NCI-H128 (cell line): ENCODE measurements at regions not wholly inside any gene's neighbourhood (a gene's known extent, or its start where the extent isn't known, plus 50 kb on each side); places are given as distances from the start of the nearest gene placed in this dataset.

Experiments
- DNase-seq: peaks from one replicate; lab custom pipeline; 2025; ENCODE audit not compliant: unreplicated experiment; lab: John Stamatoyannopoulos, UW

DNA sequence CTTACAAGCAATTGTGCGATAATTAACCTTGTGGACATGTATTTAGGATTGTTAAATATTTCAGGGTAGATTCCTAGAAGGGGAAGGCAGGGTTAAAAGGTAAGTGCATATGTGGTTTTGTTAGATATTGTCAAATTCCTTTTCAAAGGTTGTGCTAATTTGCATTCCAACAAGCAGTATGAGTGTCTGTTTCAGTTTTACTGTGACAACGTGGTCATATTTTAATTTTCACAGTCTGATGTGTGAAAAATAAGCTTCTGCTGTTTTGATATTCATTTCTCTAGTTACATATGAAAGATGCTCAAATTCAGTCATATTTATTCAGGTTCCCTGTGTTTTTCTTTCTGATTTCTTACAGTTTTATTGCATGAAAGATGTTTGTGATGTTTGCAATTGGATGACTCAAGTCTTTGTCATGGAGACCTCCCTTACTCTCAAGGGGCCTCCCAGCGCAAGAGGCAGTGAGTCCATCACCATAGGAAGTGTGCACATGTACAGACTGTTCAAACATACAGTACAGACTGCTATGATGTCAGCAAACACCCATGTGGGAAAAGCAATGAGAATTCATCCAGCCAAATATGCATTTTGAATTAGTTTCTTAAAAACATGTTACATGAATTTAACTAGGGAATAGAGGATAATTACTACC, 310.8 kb downstream of the GALR1 start:
- no peak for DNase-seq

GRCh38 chr18:77566604-77567003, 317.0 kb downstream of the GALR1 start:
- no peak for DNase-seq

DNA sequence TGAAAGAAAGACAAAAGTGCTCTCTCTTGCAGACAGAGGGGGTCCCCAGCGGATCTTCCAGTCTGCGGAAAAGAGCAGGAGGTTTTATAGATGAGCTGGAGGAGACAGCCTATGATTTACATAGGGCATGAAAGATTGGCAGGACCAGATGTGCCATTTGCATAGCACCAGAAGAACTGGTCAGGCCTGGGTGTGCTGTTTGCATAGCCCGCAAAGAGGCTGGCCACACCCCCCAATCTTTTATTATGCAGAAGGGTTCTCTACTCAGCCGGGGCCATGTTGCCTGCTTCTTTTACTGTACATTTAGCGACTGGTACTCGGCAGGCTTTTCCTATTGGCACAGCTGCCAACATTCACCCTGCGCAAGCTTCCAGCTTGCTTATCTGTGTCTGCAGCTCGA, 317.6 kb downstream of the GALR1 start:
- no peak for DNase-seq

GRCh38 chr18:77571743-77572142, 322.1 kb downstream of the GALR1 start:
- no peak for DNase-seq

DNA sequence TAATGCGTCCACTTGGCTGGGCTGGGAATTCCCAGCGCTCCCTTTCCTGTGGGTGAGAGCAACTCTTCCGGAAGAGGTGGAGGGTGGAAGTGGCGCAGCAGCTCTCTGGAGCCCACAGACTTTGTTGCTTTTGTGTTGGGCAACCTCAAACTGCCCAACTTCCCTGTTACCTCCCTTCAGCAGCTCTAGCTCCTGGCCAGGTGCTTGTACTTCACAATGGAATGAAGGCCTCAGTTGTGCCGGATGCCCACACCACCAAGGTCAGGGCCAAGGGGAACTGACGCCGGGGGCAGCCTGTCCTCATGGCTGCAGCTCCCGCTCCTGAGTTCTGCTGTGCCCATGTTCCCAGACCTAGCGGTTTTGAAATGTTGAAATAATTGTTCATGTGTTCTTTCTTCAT, 322.9 kb downstream of the GALR1 start:
- no peak for DNase-seq

DNA sequence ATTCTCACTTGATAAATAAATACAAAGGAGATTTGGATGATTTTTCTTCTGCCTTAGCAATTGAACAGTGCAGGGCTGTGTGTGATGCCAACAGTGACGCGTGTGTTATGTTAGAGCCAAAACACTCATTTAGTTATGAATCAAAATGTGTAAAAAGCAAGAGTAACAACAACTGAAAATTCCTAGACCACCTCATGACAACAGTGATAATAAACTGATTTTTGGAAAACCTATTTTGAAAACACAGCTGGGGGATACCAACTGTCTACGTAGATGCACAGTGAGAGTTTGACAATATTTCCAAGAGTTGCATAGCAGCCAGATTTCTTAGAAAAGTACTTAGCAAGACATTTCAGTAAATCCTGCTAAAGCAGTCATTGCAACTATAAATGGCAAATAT, 323.9 kb downstream of the GALR1 start:
- DNase-seq: no peak

DNA sequence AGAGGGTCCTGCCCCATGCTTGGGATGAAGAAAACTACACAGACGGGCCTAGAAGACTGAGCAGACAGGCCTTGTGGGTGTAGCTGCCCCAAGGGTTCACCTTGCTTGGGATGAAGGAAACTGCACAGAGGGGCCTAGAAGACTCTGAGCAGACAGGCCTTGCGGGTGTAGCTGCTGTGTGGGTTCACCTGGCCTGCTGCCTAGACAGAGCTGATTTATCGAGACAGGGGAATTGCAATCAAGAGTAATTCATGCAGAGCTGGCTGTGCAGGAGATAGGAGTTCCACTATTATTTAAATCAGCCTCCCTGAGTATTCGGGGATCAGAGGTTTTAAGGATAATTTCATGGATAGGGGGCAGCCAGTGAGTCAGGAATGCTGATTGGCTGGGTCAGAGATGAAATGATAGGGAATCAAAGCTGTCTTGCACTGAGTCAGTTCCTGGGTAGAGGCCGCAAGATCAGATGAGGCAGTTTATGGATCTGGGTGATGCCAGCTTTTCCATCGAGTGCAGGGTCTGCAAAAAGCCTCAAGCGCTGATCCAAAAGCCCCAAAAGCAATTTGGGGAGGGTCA, 341.4 kb downstream of the GALR1 start:
- DNase-seq: no peak

- no peak for DNase-seq
Measured at GRCh38 chr18:77597726-77598125, 348.1 kb downstream of the GALR1 start.

GRCh38 chr18:77600674-77601073, 351.0 kb downstream of the GALR1 start:
- DNase-seq: no peak

GRCh38 chr18:77601567-77601966, 351.9 kb downstream of the GALR1 start:
- DNase-seq: no peak

DNA sequence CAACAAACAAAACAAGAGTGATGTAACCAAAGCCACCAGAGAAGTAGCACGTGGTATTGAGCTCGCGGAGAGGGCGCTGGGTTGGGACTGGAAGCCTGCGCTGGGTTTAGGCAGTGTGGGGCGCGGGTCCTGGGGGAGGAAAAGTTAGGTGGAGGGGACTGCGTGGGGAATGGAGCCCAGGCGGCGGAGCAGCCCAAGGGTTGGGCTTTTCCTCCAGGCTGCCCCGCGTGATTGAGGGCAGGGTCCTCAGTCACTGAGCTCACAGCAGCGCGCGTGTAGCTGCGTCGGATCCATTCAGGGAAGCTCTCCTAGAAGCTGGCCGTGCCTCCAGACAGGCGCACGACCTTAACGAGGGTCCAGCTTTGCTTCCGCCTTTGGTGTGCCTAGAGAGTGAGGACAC, 357.4 kb downstream of the GALR1 start:
- DNase-seq: no peak

- DNase-seq: no peak
Measured at GRCh38 chr18:77608807-77609206, 359.2 kb downstream of the GALR1 start.

DNA sequence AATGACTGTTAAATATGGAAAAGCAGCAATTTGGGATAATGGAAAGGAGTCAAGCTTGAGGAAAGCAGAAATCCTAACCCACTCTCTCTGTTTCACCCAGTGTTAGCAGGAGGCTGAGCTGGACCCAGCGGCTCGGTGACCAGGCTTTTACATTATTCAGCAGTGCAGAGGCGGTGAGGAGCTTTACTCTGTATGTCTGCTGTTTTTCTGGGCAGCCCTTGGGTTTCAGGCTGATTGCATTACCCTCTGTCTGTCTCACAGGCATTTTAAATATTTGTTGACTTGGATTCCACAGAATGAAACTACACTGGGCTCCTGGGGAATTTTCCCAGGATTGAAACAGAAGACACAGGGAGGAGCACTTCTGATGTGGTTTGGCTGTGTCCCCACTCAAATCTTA, 368.0 kb downstream of the GALR1 start:
- no peak for DNase-seq

DNA sequence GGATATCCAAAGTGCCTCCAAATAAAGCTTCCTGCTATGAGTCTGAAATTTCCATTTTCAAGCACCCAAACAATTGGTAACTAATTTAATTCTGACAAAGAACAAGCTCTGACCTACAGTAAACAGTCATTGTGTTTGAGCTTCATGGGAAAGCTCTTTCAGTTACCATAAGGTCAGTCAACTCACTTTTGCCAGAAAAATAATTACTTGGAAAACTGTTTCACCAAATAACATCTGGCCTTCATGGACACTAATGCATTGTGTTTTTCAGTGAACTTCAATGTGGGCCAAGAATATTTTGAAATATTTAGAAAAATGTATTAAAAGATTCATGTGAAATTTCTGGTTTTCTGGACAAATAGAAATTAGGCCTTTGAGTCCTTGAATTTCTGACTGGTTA, 369.9 kb downstream of the GALR1 start:
- no peak for DNase-seq

- no peak for DNase-seq
Measured at GRCh38 chr18:77622009-77622692, 372.5 kb downstream of the GALR1 start.

- DNase-seq: no peak
Measured at GRCh38 chr18:77632758-77633157, 383.1 kb downstream of the GALR1 start.

- DNase-seq: no peak
Measured at GRCh38 chr18:77634494-77634893, 384.8 kb downstream of the GALR1 start.

- DNase-seq: no peak
Measured at GRCh38 chr18:77635451-77635850, 385.8 kb downstream of the GALR1 start.

DNA sequence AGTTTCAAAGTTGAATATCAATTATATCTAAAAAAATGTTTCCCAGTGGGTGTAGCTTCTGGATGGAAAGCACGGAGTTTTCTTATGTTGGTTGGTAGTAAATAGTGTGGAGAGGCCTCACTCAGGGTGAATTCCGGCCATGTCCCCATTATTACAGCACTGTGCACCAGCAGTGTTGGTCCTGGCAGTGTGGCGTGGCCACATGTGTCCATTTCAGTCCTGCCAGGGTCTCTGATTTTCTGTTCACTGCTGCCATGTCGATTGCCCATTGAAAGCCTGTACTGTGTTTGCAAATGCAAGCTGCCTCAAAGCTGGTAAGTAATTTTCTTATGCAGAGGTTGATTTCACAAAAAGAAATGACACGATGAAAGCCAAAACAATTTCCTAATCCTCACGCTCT, 386.2 kb downstream of the GALR1 start:
- no peak for DNase-seq

GRCh38 chr18:77645170-77645872, 395.7 kb downstream of the GALR1 start:
- no peak for DNase-seq

DNA sequence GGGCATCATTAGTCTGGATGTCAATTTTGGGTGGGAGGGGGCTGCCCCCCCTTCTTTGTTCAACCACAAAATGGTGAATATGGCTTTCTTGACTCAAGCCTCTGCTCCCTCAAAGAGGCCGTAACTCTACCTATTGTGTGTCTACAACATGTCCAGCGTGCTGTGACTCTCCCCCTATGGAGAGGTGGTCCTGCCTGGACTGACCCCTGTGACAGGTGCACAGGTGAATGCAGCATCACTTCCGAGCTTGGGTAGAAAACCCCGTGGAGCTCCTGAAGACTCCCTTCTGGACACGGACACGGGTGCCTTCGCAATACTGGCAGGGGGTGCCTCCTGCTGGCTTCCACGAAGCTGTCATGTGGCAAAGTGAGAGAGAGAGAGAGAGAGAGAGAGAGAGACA, 397.8 kb downstream of the GALR1 start:
- DNase-seq: no peak

- no peak for DNase-seq
Measured at GRCh38 chr18:77648411-77648810, 398.8 kb downstream of the GALR1 start.
